NB4 (cell line): ENCODE measurements at regions not wholly inside any gene's neighbourhood (a gene's known extent, or its start where the extent isn't known, plus 50 kb on each side); places are given as distances from the start of the nearest gene placed in this dataset.
A peak's percentile ranks its signal among the peaks of the same experiment; 100 is the strongest.

ENCODE experiments used
- DNase-seq: peaks from one replicate; pipeline ENCODE4 v3.0.0; 2010; ENCODE audit warnings: low read depth
- H3K4me3 ChIP-seq: one replicate; pipeline ENCODE4 v1.5.1; 2011; ENCODE audit warnings: mild to moderate bottlenecking, low read depth, low read length, moderate library complexity
- CTCF ChIP-seq: IDR thresholded peaks from one replicate; pipeline ENCODE4 v1.5.1; 2012; ENCODE audit warnings: low read depth, low read length
- MAX ChIP-seq: IDR thresholded peaks from 2 replicates; pipeline ENCODE4 v1.6.1; 2011; ENCODE audit warnings: low read depth, low read length
- MYC ChIP-seq: IDR thresholded peaks from 2 replicates; pipeline ENCODE4 v1.6.1; 2011; ENCODE audit warnings: low read depth, low read length
- POLR2A ChIP-seq: IDR thresholded peaks from 2 replicates; pipeline ENCODE4 v1.6.1; 2011; ENCODE audit warnings: mild to moderate bottlenecking; ENCODE audit not compliant: insufficient read length; ENCODE audit errors: extremely low read depth

- no peak for DNase-seq
Measured at GRCh38 chr17:12554251-12554650, 111.4 kb upstream of the MYOCD start.

GRCh38 chr17:12566291-12566690 lies 99.4 kb upstream of the MYOCD start:
- no peak overlapping the region for H3K4me3 ChIP-seq
- DNase-seq, result no peak
- TF ChIP-seq POLR2A (no peak), MAX (no peak), MYC (no peak), CTCF (no peak)

More at GRCh38 chr17:12554251-12554650, 111.4 kb upstream of the MYOCD start:
- H3K4me3 ChIP-seq, result no peak overlapping the region
- TF ChIP-seq CTCF, result no peak
- no peak for TF ChIP-seq MYC
- no peak for TF ChIP-seq MAX
- TF ChIP-seq POLR2A, result no peak

- H3K4me3 ChIP-seq, result no peak overlapping the region
- DNase-seq, result no peak
Measured at GRCh38 chr17:12567077-12568053, 98.3 kb upstream of the MYOCD start.

GRCh38 chr17:12568358-12569251 lies 97.1 kb upstream of the MYOCD start:
- no peak overlapping the region for H3K4me3 ChIP-seq
- TF ChIP-seq POLR2A (no peak), MAX (no peak), CTCF (no peak), MYC (no peak)
- DNase-seq, result peak; percentile 5

More at GRCh38 chr17:12567077-12568053, 98.3 kb upstream of the MYOCD start:
- TF ChIP-seq CTCF (no peak), POLR2A (no peak)

- no peak for DNase-seq
- TF ChIP-seq POLR2A (no peak), MYC (no peak), MAX (no peak), CTCF (no peak)
- H3K4me3 ChIP-seq, result no peak overlapping the region
Measured at GRCh38 chr17:12571606-12572005, 94.1 kb upstream of the MYOCD start.
